HEK293 (cell line): ENCODE measurements at regions not wholly inside any gene's neighbourhood (a gene's known extent, or its start where the extent isn't known, plus 50 kb on each side); places are given as distances from the start of the nearest gene placed in this dataset.
A peak's percentile ranks its signal among the peaks of the same experiment; 100 is the strongest.

Source experiments
- CTCF ChIA-PET: fragments of 350-600 bp; formaldehyde crosslinking; extraction: SDS; loops from one replicate; lab custom pipeline; 2021; ENCODE audit warnings: antibody characterized with exemption; lab: Yijun Ruan, JAX
- POLR2A ChIA-PET: fragments of 300-600 bp; formaldehyde crosslinking; extraction: SDS; loops from one replicate; lab custom pipeline; 2020; ENCODE audit warnings: antibody characterized with exemption, inconsistent platforms; lab: Yijun Ruan, JAX
- H3K27ac ChIP-seq: fragments of 200-500 bp; sonication (Bioruptor generic); 2 replicates; pipeline ENCODE4 v1.5.1; 2014; ENCODE audit warnings: low read depth, low read length, control low read depth, inconsistent platforms; ENCODE audit errors: extremely low read depth
- H3K36me3 ChIP-seq, 2 experiments: fragments of 200-500 bp in 1 of 2; sonication (Bioruptor generic) in 1 of 2; 1 replicate in 1 of 2; 2 replicates in 1 of 2; pipeline ENCODE4 v1.5.1; 2014 to 2017; ENCODE audit warnings: inconsistent platforms in 2 of 2, low read length in 2 of 2; ENCODE audit not compliant: control insufficient read depth in 2 of 2, insufficient read depth in 1 of 2
- H3K4me1 ChIP-seq: fragments of 200-500 bp; sonication (Bioruptor generic); 2 replicates; pipeline ENCODE4 v1.5.1; 2014; ENCODE audit warnings: mild to moderate bottlenecking, low read length, inconsistent platforms; ENCODE audit not compliant: control insufficient read depth, insufficient read depth
- H3K4me3 ChIP-seq: 2 replicates; pipeline ENCODE4 v1.5.1; 2011; ENCODE audit warnings: low read depth, mild to moderate bottlenecking, control low read depth, low read length, moderate library complexity
- H3K9me3 ChIP-seq: fragments of 200-500 bp; sonication (Bioruptor generic); 2 replicates; pipeline ENCODE4 v1.5.1; 2014; ENCODE audit warnings: low read depth, low read length, inconsistent platforms; ENCODE audit not compliant: control insufficient read depth, insufficient read depth
- MEIS1 ChIP-seq: sonication (generic); formaldehyde crosslinking; IDR thresholded peaks from 2 replicates; pipeline ENCODE4 v1.8.1; 2022; ENCODE audit warnings: missing genetic modification reagents, mild to moderate bottlenecking, borderline replicate concordance
- YY2 ChIP-seq: fragments of 450-650 bp; formaldehyde crosslinking; IDR thresholded peaks from 2 replicates; pipeline ENCODE4 v1.5.1; 2016; ENCODE audit warnings: missing biosample characterization, missing genetic modification characterization
- ZBTB49 ChIP-seq: fragments of 450-650 bp; formaldehyde crosslinking; IDR thresholded peaks from 2 replicates; pipeline ENCODE4 v1.5.1; 2016; ENCODE audit warnings: missing biosample characterization, missing genetic modification characterization, low read depth
- ZFP3 ChIP-seq: fragments of 450-650 bp; formaldehyde crosslinking; IDR thresholded peaks from 2 replicates; pipeline ENCODE4 v1.5.1; 2016; ENCODE audit warnings: low read depth, missing biosample characterization, missing genetic modification characterization
- ZFP41 ChIP-seq: fragments of 450-650 bp; formaldehyde crosslinking; IDR thresholded peaks from 2 replicates; pipeline ENCODE4 v1.5.1; 2016; ENCODE audit warnings: missing biosample characterization, missing genetic modification characterization, borderline replicate concordance
- ZNF114 ChIP-seq: fragments of 450-650 bp; formaldehyde crosslinking; IDR thresholded peaks from 2 replicates; pipeline ENCODE4 v1.5.0; 2017; ENCODE audit warnings: missing biosample characterization, missing genetic modification characterization
- ZNF121 ChIP-seq: fragments of 450-650 bp; formaldehyde crosslinking; IDR thresholded peaks from 2 replicates; pipeline ENCODE4 v1.5.1; 2016; ENCODE audit warnings: missing biosample characterization, missing genetic modification characterization
- ZNF132 ChIP-seq: fragments of 450-650 bp; formaldehyde crosslinking; IDR thresholded peaks from 2 replicates; pipeline ENCODE4 v1.5.1; 2017; ENCODE audit warnings: missing biosample characterization, missing genetic modification characterization, borderline replicate concordance
- ZNF138 ChIP-seq: fragments of 450-650 bp; formaldehyde crosslinking; IDR thresholded peaks from 2 replicates; pipeline ENCODE4 v1.5.1; 2016; ENCODE audit warnings: missing biosample characterization, missing genetic modification characterization, borderline replicate concordance
- ZNF324 ChIP-seq: fragments of 450-650 bp; formaldehyde crosslinking; IDR thresholded peaks from 2 replicates; pipeline ENCODE4 v1.5.1; 2016; ENCODE audit warnings: missing biosample characterization, missing genetic modification characterization
- ZNF341 ChIP-seq: fragments of 450-650 bp; formaldehyde crosslinking; IDR thresholded peaks from 2 replicates; pipeline ENCODE4; 2016; ENCODE audit warnings: low read depth, missing biosample characterization, missing genetic modification characterization
- ZNF37A ChIP-seq: fragments of 450-650 bp; IDR thresholded peaks from 2 replicates; pipeline ENCODE4 v1.5.1; 2018; ENCODE audit warnings: missing biosample characterization, missing genetic modification characterization
- ZNF48 ChIP-seq: fragments of 450-650 bp; formaldehyde crosslinking; IDR thresholded peaks from 2 replicates; pipeline ENCODE4 v1.5.1; 2016; ENCODE audit warnings: missing biosample characterization, missing genetic modification characterization
- ZNF548 ChIP-seq: fragments of 450-650 bp; formaldehyde crosslinking; IDR thresholded peaks from 2 replicates; pipeline ENCODE4 v1.5.1; 2016; ENCODE audit warnings: missing biosample characterization, missing genetic modification characterization
- ZNF624 ChIP-seq: fragments of 450-650 bp; formaldehyde crosslinking; IDR thresholded peaks from 2 replicates; pipeline ENCODE4 v1.5.1; 2017; ENCODE audit warnings: missing biosample characterization, missing genetic modification characterization
- ZNF626 ChIP-seq: fragments of 450-650 bp; sonication (Bioruptor Pico); formaldehyde crosslinking; IDR thresholded peaks from 2 replicates; pipeline ENCODE4 v1.5.1; 2018; ENCODE audit warnings: missing biosample characterization, missing genetic modification characterization, inconsistent platforms
- ZNF658 ChIP-seq: fragments of 450-650 bp; formaldehyde crosslinking; IDR thresholded peaks from 2 replicates; pipeline ENCODE4; 2016; ENCODE audit warnings: missing biosample characterization, missing genetic modification characterization
- ZNF670 ChIP-seq: fragments of 450-650 bp; formaldehyde crosslinking; IDR thresholded peaks from 2 replicates; pipeline ENCODE4 v1.5.1; 2016; ENCODE audit warnings: missing biosample characterization, missing genetic modification characterization, low read depth
- ZNF707 ChIP-seq: fragments of 450-650 bp; formaldehyde crosslinking; IDR thresholded peaks from 2 replicates; pipeline ENCODE4 v1.5.1; 2016; ENCODE audit warnings: missing biosample characterization, missing genetic modification characterization
- ZXDB ChIP-seq: fragments of 450-650 bp; formaldehyde crosslinking; IDR thresholded peaks from 2 replicates; pipeline ENCODE4 v1.5.1; 2016; ENCODE audit warnings: missing biosample characterization, missing genetic modification characterization
- TF ChIP-seq, protein P1 (sequence below): fragments of 450-650 bp; formaldehyde crosslinking; IDR thresholded peaks from 2 replicates; pipeline ENCODE4 v1.5.1; 2016; ENCODE audit warnings: missing biosample characterization, missing genetic modification characterization, borderline replicate concordance

GRCh38 chr9:38274800-38275199, 117.7 kb upstream of the ALDH1B1 start (continued):
- TF ChIP-seq MEIS1 (CRISPR knock-in tag) (no peak), ZBTB49 (no peak), ZNF658 (no peak), ZFP3 (tag by site-specific recombination) (no peak), ZNF626 (tag by site-specific recombination) (no peak), ZNF114 (tag by site-specific recombination) (no peak), ZNF341 (tag by site-specific recombination) (no peak), ZNF138 (tag by site-specific recombination) (no peak), ZNF548 (no peak), ZXDB (no peak)

DNA sequence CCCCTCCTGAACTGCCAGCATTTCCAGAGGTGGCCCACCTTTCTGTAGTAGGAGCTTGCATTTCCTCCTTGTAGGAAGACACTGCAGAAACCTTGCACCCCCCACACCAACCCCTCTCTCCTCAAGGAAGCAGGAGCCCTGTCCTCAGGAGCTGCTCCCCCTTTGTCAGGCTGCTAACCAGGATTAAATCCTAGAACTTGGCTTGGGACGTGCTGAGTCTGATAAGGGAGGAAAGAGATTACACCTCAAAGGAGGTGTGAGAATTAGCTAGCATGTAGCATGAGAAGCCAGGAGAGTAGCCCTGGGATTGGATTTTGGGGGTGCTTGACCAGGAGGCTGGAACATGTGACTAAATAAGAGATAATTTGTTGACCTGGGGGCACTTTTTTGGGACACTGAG, 119.8 kb upstream of the ALDH1B1 start:
- Histone ChIP-seq H3K9me3 (no peaks in the 10 kb centered on the region), H3K36me3 (no peaks in the 10 kb centered on the region), H3K27ac (no peak overlapping the region), H3K4me3 (no peak overlapping the region), H3K4me1 (no peaks in the 10 kb centered on the region)
- ChIA-PET POLR2A (no interaction called here), CTCF (interaction anchor here (1.9 kb wide), 1 partner anchor 9 kb away, joined by 9 read pairs; no protein-coding TSS in a partner anchor)
- TF ChIP-seq ZNF121 (tag by site-specific recombination) = no peak
- TF ChIP-seq ZNF324 (tag by site-specific recombination) = no peak

DNA sequence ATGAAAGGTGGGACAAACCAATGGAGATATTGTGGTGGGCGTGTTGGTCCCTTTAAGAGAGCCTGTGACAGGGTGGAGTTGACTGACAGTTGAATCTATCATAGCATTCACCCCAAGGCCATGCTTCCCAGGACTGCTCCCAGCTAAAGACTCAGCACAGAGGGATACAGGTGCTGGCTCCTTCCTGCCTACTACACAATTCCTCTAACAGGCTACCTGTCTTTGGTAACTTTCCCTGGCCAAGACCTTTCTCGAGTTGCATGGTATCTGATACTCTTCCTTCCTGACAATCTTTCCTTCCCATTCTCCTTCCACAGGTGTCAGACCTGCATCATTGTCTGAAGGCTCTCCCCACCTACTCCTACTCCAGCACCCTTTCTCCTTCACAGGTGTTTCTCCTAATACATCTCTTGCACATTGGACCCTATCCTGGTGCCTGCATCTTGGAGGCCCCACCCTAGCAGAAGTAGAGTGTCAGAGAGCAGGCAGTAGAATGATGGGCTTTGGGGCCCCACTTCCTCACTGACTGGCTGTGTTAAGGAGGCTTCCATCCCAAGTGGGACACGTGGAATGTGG, 120.7 kb upstream of the ALDH1B1 start:
- ChIA-PET POLR2A (no interaction called here), CTCF (interaction anchor here (0.6 kb wide), 1 partner anchor 373 kb away, joined by 3 read pairs; no protein-coding TSS in a partner anchor)
- no peaks in the 10 kb centered on the region for H3K4me1 ChIP-seq
- no peak for TF ChIP-seq ZFP41 (tag by site-specific recombination)
- peak; percentile 82; the same call in 1 of the 2 replicates for TF ChIP-seq ZNF132 (tag by site-specific recombination)
- no peak for TF ChIP-seq YY2 (tag by site-specific recombination)
- TF ChIP-seq ZNF624 (tag by site-specific recombination) = no peak
- no peak for TF ChIP-seq ZNF48 (tag by site-specific recombination)
- no peaks in the 10 kb centered on the region for H3K9me3 ChIP-seq
- no peak overlapping the region for H3K4me3 ChIP-seq
- H3K27ac ChIP-seq = no peak overlapping the region
- H3K36me3 ChIP-seq = no peaks in the 10 kb centered on the region

- Histone ChIP-seq H3K27ac (no peak overlapping the region), H3K9me3 (no peaks in the 10 kb centered on the region), H3K4me1 (no peaks in the 10 kb centered on the region), H3K36me3 (no peaks in the 10 kb centered on the region), H3K4me3 (no peak overlapping the region)
- TF ChIP-seq ZNF707 (no peak), ZNF37A (tag by site-specific recombination) (no peak), ZNF670 (no peak)
- TF ChIP-seq, protein P1, sequence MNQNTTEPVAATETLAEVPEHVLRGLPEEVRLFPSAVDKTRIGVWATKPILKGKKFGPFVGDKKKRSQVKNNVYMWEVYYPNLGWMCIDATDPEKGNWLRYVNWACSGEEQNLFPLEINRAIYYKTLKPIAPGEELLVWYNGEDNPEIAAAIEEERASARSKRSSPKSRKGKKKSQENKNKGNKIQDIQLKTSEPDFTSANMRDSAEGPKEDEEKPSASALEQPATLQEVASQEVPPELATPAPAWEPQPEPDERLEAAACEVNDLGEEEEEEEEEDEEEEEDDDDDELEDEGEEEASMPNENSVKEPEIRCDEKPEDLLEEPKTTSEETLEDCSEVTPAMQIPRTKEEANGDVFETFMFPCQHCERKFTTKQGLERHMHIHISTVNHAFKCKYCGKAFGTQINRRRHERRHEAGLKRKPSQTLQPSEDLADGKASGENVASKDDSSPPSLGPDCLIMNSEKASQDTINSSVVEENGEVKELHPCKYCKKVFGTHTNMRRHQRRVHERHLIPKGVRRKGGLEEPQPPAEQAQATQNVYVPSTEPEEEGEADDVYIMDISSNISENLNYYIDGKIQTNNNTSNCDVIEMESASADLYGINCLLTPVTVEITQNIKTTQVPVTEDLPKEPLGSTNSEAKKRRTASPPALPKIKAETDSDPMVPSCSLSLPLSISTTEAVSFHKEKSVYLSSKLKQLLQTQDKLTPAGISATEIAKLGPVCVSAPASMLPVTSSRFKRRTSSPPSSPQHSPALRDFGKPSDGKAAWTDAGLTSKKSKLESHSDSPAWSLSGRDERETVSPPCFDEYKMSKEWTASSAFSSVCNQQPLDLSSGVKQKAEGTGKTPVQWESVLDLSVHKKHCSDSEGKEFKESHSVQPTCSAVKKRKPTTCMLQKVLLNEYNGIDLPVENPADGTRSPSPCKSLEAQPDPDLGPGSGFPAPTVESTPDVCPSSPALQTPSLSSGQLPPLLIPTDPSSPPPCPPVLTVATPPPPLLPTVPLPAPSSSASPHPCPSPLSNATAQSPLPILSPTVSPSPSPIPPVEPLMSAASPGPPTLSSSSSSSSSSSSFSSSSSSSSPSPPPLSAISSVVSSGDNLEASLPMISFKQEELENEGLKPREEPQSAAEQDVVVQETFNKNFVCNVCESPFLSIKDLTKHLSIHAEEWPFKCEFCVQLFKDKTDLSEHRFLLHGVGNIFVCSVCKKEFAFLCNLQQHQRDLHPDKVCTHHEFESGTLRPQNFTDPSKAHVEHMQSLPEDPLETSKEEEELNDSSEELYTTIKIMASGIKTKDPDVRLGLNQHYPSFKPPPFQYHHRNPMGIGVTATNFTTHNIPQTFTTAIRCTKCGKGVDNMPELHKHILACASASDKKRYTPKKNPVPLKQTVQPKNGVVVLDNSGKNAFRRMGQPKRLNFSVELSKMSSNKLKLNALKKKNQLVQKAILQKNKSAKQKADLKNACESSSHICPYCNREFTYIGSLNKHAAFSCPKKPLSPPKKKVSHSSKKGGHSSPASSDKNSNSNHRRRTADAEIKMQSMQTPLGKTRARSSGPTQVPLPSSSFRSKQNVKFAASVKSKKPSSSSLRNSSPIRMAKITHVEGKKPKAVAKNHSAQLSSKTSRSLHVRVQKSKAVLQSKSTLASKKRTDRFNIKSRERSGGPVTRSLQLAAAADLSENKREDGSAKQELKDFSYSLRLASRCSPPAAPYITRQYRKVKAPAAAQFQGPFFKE (tag by site-specific recombination) = no peak
- POLR2A ChIA-PET = no interaction called here
- CTCF ChIA-PET = interaction anchor here (0.6 kb wide), 1 partner anchor 124 kb away, joined by 3 read pairs; no protein-coding TSS in a partner anchor
These were observed 122.7 kb upstream of the ALDH1B1 start for GRCh38 chr9:38269775-38270174.
